ENCODE measurements at regions not wholly inside any gene's neighbourhood (a gene's known extent, or its start where the extent isn't known, plus 50 kb on each side); places are given as distances from the start of the nearest gene placed in this dataset.
"Not testable (repeated sequence)": the region's sequence is repeated elsewhere in the genome, so short reads cannot be mapped to it uniquely, and the experiment has no call there.

GRCh38 chr2:4980995-4981394, 711.2 kb upstream of the SOX11 start:
- no peak for DNase-seq (ENCODE audit: low read depth, low spot score)

DNA sequence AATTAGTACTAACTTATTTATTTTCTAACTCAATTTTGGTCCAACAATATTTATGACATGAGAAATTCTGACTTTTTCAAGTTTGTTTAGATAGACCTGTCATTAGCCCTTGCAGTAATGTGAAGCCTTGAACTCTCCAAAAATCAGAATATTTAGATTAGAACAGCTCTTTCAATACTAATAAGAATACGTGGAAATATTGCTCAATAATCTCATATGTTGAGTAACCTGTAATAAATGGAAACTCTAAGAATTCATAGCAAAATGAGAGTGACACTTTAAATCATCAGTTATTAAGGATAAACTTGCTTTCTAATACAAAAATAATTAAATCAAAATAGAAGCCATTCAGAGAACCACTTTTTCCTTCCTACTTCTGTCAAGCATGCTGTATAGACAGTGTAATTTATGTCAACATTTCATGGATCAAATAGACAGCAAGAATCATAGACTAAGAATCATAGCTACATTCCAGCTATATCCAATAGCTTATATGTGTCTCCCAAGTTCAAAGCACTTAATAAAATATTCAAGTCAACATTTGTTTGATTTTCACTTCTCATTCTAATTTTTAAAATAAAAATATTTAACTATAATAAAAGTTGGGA, 710.3 kb upstream of the SOX11 start:
- DNase-seq (ENCODE audit: low read depth, low spot score): no peak

GRCh38 chr2:4988444-4988843, 703.7 kb upstream of the SOX11 start:
- not testable (repeated sequence) for DNase-seq (ENCODE audit: low read depth, low spot score)

GRCh38 chr2:4992226-4992625, 700.0 kb upstream of the SOX11 start:
- DNase-seq (ENCODE audit: low read depth, low spot score): no peak

GRCh38 chr2:4995466-4995865, 696.7 kb upstream of the SOX11 start:
- DNase-seq (ENCODE audit: low read depth, low spot score): no peak

- DNase-seq (ENCODE audit: low read depth, low spot score): no peak
Observed at GRCh38 chr2:5007596-5007995, 684.6 kb upstream of the SOX11 start.

- DNase-seq (ENCODE audit: low read depth, low spot score): no peak
Observed at GRCh38 chr2:5019324-5019723, 672.9 kb upstream of the SOX11 start.

DNA sequence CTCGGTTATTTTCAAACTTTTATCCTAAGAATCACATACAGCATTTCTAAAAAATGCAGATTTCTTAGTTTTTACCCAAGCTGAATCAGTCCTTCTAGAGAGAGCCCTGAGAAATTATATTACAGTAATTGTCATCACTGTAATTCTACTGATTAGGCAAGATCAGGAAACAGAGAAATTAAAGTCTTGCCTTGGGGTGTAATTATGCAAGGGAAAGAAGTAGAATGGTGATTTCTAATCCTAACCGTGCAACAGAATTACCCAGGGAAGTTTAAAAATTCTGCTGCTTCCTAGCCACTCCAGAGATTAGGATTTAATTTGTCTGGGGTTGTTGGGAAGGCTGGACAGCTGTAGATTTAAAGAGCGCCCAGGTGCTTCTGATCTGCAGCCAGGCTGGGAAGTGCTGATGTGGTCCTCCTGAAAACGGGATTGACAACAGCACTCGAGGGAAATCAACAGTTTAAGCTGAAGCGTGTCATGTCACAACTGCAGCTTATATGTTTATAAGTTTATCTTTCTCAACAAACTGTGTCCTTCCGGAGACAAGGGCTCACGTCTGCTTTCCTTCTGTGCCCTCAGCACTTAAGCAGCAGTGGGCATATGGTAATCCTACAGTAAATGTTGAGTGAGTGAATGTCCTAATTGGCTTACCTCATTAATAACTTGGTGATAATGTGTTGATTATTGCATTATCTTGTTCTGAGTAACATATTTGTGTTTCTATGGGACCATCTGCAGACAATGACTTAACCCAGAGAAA, 671.9 kb upstream of the SOX11 start:
- DNase-seq (ENCODE audit: low read depth, low spot score): no peak

GRCh38 chr2:5021136-5021535, 671.0 kb upstream of the SOX11 start:
- DNase-seq (ENCODE audit: low read depth, low spot score): no peak

DNA sequence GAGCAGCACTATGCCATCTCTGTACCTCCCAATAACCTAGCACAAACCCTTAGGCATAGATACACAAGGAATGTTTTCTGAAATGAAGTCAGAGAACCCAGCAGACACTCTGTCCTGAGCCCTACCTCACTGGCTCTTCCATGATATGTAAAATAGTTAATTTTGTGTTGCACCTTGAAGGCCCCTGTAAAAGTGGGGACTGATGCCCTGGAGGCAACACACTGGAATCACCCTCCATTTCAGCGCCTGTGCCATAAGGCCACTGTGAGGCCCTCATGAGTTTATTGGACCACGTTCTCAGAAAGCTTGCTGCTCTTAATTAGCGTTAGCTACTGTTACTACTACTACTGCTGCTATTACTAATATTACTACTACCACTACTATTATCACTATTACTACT, 670.1 kb upstream of the SOX11 start:
- DNase-seq (ENCODE audit: low read depth, low spot score): no peak

DNA sequence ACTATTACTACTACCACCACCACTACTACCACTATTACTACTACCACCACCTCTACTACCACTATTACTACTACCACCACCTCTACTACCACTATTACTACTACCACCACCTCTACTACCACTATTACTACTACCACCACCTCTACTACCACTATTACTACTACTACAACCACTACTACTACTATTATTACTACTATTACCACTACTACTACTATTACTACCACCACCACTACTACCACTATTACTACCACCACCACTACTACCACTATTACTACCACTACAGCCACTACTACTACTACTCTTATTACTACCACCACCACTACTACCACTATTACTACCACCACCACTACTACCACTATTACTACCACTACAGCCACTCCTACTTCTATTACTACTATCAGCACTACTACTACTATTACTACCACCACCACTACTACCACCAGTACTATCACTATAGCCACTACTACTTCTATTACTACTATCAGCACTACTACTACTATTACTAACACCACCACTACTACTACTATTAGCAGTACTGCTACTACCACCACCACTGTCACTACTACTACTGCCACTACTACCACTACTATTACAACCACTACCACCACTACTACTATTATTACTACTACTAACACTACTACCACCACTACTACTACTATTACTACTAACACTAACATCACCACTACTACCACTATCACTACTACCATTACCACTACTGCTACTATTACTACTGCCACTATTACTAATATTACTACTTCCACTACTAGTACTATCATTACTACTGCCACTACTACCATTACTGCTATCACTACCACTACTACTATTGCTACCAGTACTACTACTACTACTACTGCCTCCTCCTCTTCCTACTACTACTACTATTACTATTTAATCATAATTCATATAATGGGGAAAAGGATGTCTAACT, 669.2 kb upstream of the SOX11 start:
- DNase-seq (ENCODE audit: low read depth, low spot score): not testable (repeated sequence)

- DNase-seq (ENCODE audit: low read depth, low spot score): no peak
Observed at GRCh38 chr2:5026571-5027234, 665.5 kb upstream of the SOX11 start.

- no peak for DNase-seq (ENCODE audit: low read depth, low spot score)
Observed at GRCh38 chr2:5035057-5035488, 657.1 kb upstream of the SOX11 start.

DNA sequence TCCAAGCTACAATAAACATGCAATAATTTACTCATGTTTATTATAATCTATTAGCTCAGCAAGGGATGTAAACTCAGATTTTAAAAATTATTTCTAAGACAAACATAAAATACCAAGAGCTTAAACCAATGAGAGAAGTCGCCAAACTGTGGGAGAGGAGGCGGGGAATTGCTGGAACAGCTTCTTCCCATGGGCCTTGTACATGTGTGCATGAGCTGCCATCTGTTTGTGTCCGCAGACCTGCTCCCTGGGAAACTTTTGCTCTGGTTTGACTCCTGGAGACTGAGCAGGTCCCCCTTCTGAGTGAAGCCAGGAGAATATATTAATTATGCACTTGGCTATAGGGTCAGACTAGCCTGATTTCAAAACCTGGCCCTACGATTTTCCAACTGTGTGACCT, 655.9 kb upstream of the SOX11 start:
- DNase-seq (ENCODE audit: low read depth, low spot score): no peak

DNA sequence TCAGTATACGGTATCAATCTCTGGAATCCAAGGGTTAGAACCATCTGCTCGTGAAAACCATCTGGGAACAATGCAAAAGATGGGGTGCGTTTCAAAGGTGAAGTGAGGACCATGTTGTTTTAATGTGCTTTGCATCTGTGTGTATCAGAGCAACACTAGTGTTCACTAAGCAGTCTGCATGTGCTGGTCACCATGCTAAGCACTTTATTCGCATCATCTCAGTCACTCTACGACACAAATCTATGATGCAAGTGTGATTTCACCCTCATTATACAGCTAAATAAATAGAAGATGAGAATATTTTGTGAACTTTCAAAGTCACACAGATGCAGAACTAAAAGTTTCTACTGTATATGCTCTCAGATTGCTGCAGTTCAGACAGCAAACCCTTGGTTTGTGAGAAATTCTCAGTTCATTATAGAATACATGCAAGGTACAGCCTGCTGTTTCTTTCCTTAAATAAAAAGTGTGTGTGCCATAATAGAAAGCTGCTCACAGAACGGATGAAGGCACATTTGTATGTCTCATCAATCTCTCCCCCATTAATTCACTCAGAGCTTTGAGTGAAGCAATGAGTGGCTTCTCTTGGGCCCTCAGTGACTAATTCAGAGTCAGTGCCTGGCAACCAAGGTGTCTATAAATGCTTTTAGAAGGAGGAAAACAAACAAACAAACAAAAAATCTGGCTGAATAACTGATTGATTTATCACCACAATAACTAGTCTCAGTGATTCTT, 652.8 kb upstream of the SOX11 start:
- no peak for DNase-seq (ENCODE audit: low read depth, low spot score)

- DNase-seq (ENCODE audit: low read depth, low spot score): no peak
Observed at GRCh38 chr2:5040571-5040970, 651.6 kb upstream of the SOX11 start.

GRCh38 chr2:5041501-5041900, 650.7 kb upstream of the SOX11 start:
- no peak for DNase-seq (ENCODE audit: low read depth, low spot score)

- DNase-seq (ENCODE audit: low read depth, low spot score): no peak
Observed at GRCh38 chr2:5042666-5043440, 649.3 kb upstream of the SOX11 start.

DNA sequence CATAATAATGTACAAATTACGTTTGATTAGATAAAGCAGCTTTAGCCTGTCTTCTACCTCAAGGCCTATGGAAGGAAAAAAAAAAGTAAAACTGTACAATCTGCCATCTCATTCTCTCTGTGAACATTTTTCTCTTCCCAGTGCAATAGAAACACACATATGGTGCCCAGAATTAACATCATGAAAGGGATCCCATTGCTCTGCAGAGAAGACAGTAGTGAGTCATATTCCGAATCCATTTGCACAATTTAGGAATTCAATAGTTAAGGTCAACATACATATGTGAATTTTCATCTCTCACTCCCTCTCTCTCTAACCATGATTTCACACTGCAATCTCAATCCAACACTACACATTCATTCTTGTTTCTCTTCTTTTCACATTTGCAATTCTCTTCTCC, 640.9 kb upstream of the SOX11 start:
- DNase-seq (ENCODE audit: low read depth, low spot score): no peak

- DNase-seq (ENCODE audit: low read depth, low spot score): no peak
Observed at GRCh38 chr2:5052905-5053304, 639.3 kb upstream of the SOX11 start.

Measured in iPS DF 19.7 (cell line).